Neutrophil (primary cell): ENCODE measurements at regions not wholly inside any gene's neighbourhood (a gene's known extent, or its start where the extent isn't known, plus 50 kb on each side); places are given as distances from the start of the nearest gene placed in this dataset.

Source experiments
- H3K27ac ChIP-seq: fragments of 200-600 bp; sonication (generic); 2 replicates; pipeline ENCODE4 v1.5.1; 2016; ENCODE audit warnings: mild to moderate bottlenecking, moderate library complexity
- H3K27me3 ChIP-seq: fragments of 200-600 bp; sonication (generic); 2 replicates; pipeline ENCODE4 v1.6.0; 2016; ENCODE audit warnings: mild to moderate bottlenecking
- H3K36me3 ChIP-seq: fragments of 200-600 bp; sonication (generic); 2 replicates; pipeline ENCODE4 v1.5.1; 2017
- H3K4me1 ChIP-seq, 2 experiments: fragments of 200-600 bp in 1 of 2; sonication (generic) in 1 of 2; 1 replicate in 1 of 2; 2 replicates in 1 of 2; pipeline versions ENCODE4 v1.5.1 to v1.6.1; 2013 to 2016; ENCODE audit warnings: low read depth in 1 of 2, low read length in 1 of 2, mild to moderate bottlenecking in 1 of 2, moderate library complexity in 1 of 2; ENCODE audit not compliant: control insufficient read depth in 1 of 2, insufficient read depth in 1 of 2
- H3K4me3 ChIP-seq, 2 experiments: fragments of 200-600 bp in 1 of 2; sonication (generic) in 1 of 2; 1 replicate in 1 of 2; 2 replicates in 1 of 2; pipeline ENCODE4 v1.5.1; 2013 to 2016; ENCODE audit warnings: low read depth in 1 of 2, low read length in 1 of 2, mild to moderate bottlenecking in 1 of 2, moderate library complexity in 1 of 2
- H3K9me3 ChIP-seq: fragments of 200-600 bp; sonication (generic); 2 replicates; pipeline ENCODE4 v1.5.1; 2016
- TF ChIP-seq, protein P1 (sequence below): fragments of 200-600 bp; sonication (generic); IDR thresholded peaks from 2 replicates; pipeline ENCODE4 v1.5.1; 2016; ENCODE audit warnings: antibody characterized with exemption

DNA sequence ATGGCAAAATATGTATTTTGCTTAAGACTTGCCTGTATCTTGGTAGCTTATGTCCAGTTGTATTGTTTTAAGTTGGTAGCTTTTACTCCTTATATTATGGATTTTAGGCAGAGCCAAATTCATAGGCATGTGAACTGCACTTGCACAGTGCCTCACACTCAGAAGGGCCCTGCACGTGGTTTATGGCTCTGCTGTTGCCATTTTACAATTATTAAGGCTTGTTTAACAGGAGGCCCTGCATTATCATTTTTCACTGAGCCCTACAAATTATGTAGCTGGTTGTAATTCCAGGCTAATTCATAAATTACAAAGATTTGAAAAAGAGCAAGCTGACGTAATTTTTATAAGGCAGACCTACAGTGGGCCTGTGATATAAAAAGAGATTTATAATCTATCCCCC lies 537.6 kb upstream of the UBE2E2 start:
- Histone ChIP-seq H3K9me3 (no peaks in the 10 kb centered on the region), H3K36me3 (no peaks in the 10 kb centered on the region), H3K27me3 (no peaks in the 10 kb centered on the region), H3K4me1 (no peaks in the 10 kb centered on the region), H3K27ac (no peak overlapping the region), H3K4me3 (no peak overlapping the region)
- TF ChIP-seq, protein P1, sequence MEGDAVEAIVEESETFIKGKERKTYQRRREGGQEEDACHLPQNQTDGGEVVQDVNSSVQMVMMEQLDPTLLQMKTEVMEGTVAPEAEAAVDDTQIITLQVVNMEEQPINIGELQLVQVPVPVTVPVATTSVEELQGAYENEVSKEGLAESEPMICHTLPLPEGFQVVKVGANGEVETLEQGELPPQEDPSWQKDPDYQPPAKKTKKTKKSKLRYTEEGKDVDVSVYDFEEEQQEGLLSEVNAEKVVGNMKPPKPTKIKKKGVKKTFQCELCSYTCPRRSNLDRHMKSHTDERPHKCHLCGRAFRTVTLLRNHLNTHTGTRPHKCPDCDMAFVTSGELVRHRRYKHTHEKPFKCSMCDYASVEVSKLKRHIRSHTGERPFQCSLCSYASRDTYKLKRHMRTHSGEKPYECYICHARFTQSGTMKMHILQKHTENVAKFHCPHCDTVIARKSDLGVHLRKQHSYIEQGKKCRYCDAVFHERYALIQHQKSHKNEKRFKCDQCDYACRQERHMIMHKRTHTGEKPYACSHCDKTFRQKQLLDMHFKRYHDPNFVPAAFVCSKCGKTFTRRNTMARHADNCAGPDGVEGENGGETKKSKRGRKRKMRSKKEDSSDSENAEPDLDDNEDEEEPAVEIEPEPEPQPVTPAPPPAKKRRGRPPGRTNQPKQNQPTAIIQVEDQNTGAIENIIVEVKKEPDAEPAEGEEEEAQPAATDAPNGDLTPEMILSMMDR, result no peak

GRCh38 chr3:22666736-22667135 lies 536.4 kb upstream of the UBE2E2 start:
- Histone ChIP-seq H3K27me3 (no peaks in the 10 kb centered on the region), H3K9me3 (no peaks in the 10 kb centered on the region), H3K4me1 (no peaks in the 10 kb centered on the region), H3K27ac (no peak overlapping the region), H3K4me3 (no peak overlapping the region), H3K36me3 (no peaks in the 10 kb centered on the region)
- TF ChIP-seq, protein P1, result no peak

- H3K4me1 ChIP-seq, result no peaks in the 10 kb centered on the region
- no peak overlapping the region for H3K27ac ChIP-seq
- no peaks in the 10 kb centered on the region for H3K36me3 ChIP-seq
- H3K9me3 ChIP-seq, result no peaks in the 10 kb centered on the region
- H3K27me3 ChIP-seq, result no peaks in the 10 kb centered on the region
- TF ChIP-seq, protein P1, result no peak
- H3K4me3 ChIP-seq, result no peak overlapping the region
Observed at GRCh38 chr3:22671848-22672247, 531.3 kb upstream of the UBE2E2 start.

DNA sequence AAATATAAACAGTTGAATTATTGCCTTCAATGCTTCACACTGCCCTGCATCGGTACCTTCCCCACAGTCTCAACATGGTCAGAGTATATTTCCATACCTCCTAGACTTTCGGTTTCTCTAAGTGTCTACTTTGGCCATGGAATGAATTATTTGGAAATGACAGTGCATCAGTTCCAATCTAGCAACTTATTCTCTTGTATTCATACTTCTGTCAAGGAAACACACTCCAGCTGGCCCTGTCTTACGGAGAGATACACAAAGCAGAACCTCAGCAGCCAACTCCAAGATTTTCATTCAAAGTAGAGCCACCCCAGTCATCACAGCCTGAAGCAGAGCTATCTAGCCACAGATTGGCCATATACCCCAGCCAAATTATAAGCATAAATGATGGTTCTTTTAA lies 518.4 kb upstream of the UBE2E2 start:
- Histone ChIP-seq H3K4me1 (no peaks in the 10 kb centered on the region), H3K27ac (no peak overlapping the region), H3K4me3 (no peak overlapping the region), H3K9me3 (no peaks in the 10 kb centered on the region), H3K36me3 (no peaks in the 10 kb centered on the region), H3K27me3 (no peaks in the 10 kb centered on the region)
- TF ChIP-seq, protein P1, result no peak

- H3K4me1 ChIP-seq, result no peaks in the 10 kb centered on the region
- TF ChIP-seq, protein P1, result no peak
Observed at GRCh38 chr3:22685597-22685996, 517.5 kb upstream of the UBE2E2 start.

GRCh38 chr3:22691407-22691806 lies 511.7 kb upstream of the UBE2E2 start:
- no peaks in the 10 kb centered on the region for H3K9me3 ChIP-seq
- no peaks in the 10 kb centered on the region for H3K36me3 ChIP-seq
- TF ChIP-seq, protein P1, result no peak
- no peaks in the 10 kb centered on the region for H3K4me1 ChIP-seq
- no peak overlapping the region for H3K27ac ChIP-seq
- H3K4me3 ChIP-seq, result no peak overlapping the region
- no peaks in the 10 kb centered on the region for H3K27me3 ChIP-seq

More at GRCh38 chr3:22685597-22685996, 517.5 kb upstream of the UBE2E2 start:
- no peaks in the 10 kb centered on the region for H3K9me3 ChIP-seq
- H3K4me3 ChIP-seq, result no peak overlapping the region
- H3K27me3 ChIP-seq, result no peaks in the 10 kb centered on the region
- H3K27ac ChIP-seq, result no peak overlapping the region
- H3K36me3 ChIP-seq, result no peaks in the 10 kb centered on the region
